ENCODE measurements at regions not wholly inside any gene's neighbourhood (a gene's known extent, or its start where the extent isn't known, plus 50 kb on each side); places are given as distances from the start of the nearest gene placed in this dataset.
"Not testable (repeated sequence)": the region's sequence is repeated elsewhere in the genome, so short reads cannot be mapped to it uniquely, and the experiment has no call there.

GRCh38 chr10:9505546-9505945, 1451.1 kb downstream of the GATA3 start:
- no peak for DNase-seq

GRCh38 chr10:9508606-9509005, 1454.1 kb downstream of the GATA3 start:
- DNase-seq: no peak

- no peak for DNase-seq
Measured at GRCh38 chr10:9510626-9511025, 1456.1 kb downstream of the GATA3 start.

GRCh38 chr10:9515922-9516321, 1461.4 kb downstream of the GATA3 start:
- DNase-seq: no peak

GRCh38 chr10:9535744-9536143, 1481.3 kb downstream of the GATA3 start:
- no peak for DNase-seq

GRCh38 chr10:9545073-9545472, 1472.6 kb upstream of the CELF2 start:
- no peak for DNase-seq

- DNase-seq: no peak
Measured at GRCh38 chr10:9547936-9548904, 1469.5 kb upstream of the CELF2 start.

DNA sequence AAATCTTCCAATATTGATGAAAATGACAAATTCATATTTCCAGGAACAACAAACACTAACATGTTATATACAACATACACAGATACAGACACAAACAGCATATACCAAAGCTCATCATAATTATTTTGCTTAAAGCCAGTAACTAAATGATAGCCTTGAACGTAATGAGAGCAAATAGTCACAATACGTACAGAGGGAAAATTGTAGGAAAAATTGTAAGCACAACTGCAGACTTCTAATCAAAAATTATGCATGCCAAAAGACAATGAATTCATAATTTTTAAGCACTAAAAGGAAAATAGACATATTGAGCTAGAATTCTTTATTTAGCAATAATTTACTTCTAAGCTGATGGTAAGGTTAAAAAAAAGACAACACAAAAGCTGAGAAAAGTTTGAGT, 1466.9 kb upstream of the CELF2 start:
- DNase-seq: no peak

DNA sequence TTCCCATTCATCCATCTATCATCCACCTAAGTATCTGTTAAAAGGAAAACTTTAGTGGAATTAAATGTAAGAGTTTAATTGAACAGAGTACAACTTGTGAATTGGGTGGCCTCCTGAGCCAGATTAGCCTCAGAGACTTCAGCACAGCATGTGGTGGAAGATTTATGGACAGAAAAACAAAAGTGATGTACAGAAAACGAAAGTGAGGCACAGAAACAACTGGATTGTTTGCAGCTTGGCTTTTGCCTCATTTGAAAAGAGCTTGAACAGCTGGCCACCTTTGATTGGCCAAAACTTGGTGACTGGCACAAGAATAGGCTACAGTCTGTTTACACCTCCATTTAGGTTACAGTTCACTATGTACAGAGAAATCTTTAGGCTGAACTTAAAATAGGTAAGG, 1463.4 kb upstream of the CELF2 start:
- no peak for DNase-seq

DNA sequence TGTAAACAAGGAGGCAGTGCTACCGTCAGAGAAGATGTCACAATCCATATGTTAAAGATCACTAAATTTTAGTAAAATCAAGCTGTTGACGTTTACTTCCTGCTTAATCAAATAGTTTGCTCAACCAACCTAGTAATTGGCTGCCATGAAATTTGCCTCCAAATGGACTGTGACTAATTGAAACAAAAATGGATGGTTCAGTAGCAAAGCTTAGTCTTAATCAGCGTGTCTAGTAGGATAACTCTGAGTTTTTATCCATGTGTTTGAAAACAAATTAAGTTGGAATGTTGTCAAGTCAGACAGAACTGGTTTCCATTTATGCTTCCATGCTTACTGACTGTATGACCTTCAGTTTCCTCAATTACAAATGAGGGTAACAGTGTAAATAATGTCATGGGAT, 1456.7 kb upstream of the CELF2 start:
- DNase-seq: no peak

GRCh38 chr10:9561821-9562505, 1455.7 kb upstream of the CELF2 start:
- DNase-seq: no peak

GRCh38 chr10:9577746-9578145, 1439.9 kb upstream of the CELF2 start:
- DNase-seq: no peak

DNA sequence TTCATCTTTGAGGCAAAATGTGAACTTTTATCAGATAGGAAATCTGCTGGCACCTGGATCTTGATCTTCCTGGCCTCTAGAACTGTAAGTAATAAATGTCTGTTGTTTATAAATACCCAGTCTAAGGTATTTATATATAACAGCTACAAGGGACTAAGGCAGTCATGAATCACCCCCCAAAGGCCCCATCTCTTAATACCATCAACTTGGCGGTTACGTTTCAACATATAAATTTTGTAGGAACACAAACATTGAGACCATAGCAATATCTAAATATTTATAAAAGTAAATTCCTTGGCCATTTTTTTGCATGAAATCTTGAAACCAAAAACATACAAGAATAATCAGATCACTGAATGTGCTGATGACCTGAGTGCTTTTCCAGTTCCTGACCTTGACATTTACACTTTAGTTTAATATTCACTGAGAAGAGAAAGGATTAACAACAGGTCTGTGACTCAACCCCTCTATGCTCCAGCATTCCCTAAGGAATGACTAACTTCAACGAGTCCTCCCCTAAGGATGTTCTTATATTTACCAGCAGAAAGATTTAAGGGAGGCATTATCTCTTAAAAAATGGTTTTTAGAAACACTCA, 1438.5 kb upstream of the CELF2 start:
- no peak for DNase-seq

- DNase-seq: not testable (repeated sequence)
Measured at GRCh38 chr10:9582803-9583202, 1434.9 kb upstream of the CELF2 start.

DNA sequence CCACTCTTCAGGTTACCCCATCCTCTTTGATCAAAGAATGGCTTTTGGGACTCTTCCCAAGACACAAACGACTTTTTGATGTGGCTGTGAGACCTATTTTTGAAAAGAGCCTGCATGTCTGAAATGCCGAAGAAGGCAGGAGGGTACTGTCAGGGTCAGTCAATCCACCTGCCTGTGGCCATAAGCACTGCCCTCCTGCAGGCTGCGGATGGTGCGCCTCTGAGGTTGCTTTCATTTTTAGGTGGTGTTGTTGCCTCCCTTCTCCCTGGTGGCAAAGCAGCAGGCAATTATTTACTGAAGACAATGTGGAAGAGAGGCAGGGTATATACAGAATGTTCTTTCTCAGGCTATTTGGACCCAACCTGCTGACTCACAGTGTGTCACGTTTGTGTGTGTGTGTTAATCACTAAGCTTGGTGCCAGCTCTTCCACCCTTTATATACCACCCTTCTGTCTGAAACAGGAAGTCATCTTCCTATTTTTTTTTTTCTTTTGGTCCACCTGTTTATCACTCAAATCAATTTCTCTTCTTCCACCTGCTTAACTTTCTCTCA, 1421.2 kb upstream of the CELF2 start:
- DNase-seq: no peak

GRCh38 chr10:9602998-9603397, 1414.7 kb upstream of the CELF2 start:
- DNase-seq: no peak

GRCh38 chr10:9603972-9604371, 1413.7 kb upstream of the CELF2 start:
- DNase-seq: no peak

DNA sequence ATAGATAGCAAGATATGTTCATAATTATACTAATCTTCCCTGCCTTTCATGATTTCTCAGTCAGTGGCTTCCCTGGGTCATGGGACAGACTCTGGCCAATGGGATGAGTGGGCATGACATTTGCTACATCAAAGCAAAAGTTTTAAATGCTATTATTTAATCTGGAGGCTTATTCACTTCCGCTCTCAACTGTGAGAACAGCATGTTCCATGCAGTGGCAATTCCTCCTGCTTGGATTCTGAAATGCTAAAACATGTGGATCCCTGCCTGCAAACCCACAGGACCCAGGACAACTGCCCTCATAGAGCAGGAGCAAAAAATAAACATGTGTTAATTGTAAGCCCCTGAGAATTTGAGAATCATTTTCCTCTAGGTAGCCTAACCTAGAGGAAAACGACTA, 1412.4 kb upstream of the CELF2 start:
- DNase-seq: no peak

DNA sequence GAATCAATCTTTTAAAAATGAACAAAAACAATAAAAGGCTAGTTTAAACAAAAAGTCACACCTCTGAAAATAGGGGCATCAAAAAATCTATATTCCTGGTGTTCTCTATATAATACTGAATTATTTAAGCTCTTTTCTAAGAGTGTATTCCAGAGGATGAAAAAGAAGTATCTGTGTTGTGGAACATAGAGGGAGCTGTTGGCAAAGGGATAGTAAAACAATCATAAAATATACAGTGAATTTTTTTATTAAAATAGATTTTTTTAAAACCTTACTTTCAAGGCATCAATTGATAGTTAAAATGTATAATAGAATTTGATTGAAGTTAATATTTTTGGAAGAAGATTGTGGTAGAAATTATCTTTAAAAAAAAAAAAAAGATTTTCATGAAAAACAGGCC, 1409.1 kb upstream of the CELF2 start:
- no peak for DNase-seq

DNA sequence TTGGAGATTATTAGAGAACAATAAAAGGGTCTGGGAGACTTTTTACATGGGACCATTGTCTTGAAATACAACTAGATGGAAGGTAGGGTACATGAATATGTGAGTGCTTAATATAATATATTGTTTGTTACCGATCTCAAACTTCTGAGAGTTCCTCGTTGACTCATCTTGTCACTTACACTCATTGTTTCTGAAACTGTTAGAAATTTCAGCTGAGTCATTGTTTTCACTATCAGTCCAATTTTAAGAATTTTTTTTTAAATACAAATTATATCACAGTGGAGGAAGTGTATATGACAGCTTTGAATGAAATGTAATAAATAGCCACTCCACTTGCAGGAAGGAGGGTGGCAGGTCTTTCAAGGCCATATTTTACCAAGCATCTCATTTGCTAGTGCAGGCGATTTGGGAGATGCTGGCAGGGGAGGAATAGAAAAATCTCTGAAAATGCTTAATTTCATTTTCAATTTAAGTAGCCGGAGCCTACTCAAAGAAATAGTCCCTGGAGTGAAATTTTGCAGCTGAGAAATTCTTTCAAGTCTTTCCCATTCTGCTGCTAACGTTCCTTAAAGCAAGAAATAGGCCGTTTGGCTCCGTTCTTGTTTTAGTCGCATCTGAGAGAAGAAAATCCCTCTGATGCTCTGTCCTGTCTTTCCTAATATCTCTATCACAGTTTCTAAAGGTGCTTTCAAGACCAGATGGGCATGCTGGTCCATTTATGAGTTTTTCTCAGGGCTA, 1404.2 kb upstream of the CELF2 start:
- DNase-seq: no peak

- DNase-seq: no peak
Measured at GRCh38 chr10:9615189-9615588, 1402.5 kb upstream of the CELF2 start.

GRCh38 chr10:9621216-9621615, 1396.5 kb upstream of the CELF2 start:
- no peak for DNase-seq

- DNase-seq: no peak
Measured at GRCh38 chr10:9625304-9625703, 1392.4 kb upstream of the CELF2 start.
